HG02885 (cell line): ENCODE measurements at regions not wholly inside any gene's neighbourhood (a gene's known extent, or its start where the extent isn't known, plus 50 kb on each side); places are given as distances from the start of the nearest gene placed in this dataset.

Source experiments
- ATAC-seq: cut with Tn5 transposase; IDR thresholded peaks from one replicate; pipeline ENCODE4 v1.9.1; 2021; ENCODE audit warnings: mild to moderate bottlenecking; ENCODE audit not compliant: unreplicated experiment, poor library complexity

GRCh38 chr3:164608554-164609276 is 469.6 kb downstream of the SI start:
- no peak for ATAC-seq

GRCh38 chr3:164604687-164605086 is 473.6 kb downstream of the SI start:
- ATAC-seq = no peak

- no peak for ATAC-seq
These were observed 500.6 kb downstream of the SI start for GRCh38 chr3:164577667-164578210.

- ATAC-seq = no peak
These were observed 505.9 kb downstream of the SI start for GRCh38 chr3:164572436-164572835.

GRCh38 chr3:164550857-164551256 is 527.4 kb downstream of the SI start:
- ATAC-seq = no peak

GRCh38 chr3:164539215-164539614 is 539.1 kb downstream of the SI start:
- ATAC-seq = no peak

- no peak for ATAC-seq
These were observed 540.8 kb downstream of the SI start for GRCh38 chr3:164537485-164537884.

- ATAC-seq = no peak
These were observed 545.0 kb downstream of the SI start for GRCh38 chr3:164533275-164533674.

GRCh38 chr3:164526250-164526649 is 552.0 kb downstream of the SI start:
- ATAC-seq = no peak

GRCh38 chr3:164524201-164524600 is 554.1 kb downstream of the SI start:
- ATAC-seq = no peak

- ATAC-seq = no peak
These were observed 556.1 kb downstream of the SI start for GRCh38 chr3:164522073-164522763.

GRCh38 chr3:164521644-164522043 is 556.7 kb downstream of the SI start:
- no peak for ATAC-seq

GRCh38 chr3:164521139-164521538 is 557.2 kb downstream of the SI start:
- ATAC-seq = no peak

- ATAC-seq = no peak
These were observed 563.0 kb downstream of the SI start for GRCh38 chr3:164515256-164515655.

- ATAC-seq = no peak
These were observed 563.7 kb downstream of the SI start for GRCh38 chr3:164514576-164514975.

- no peak for ATAC-seq
These were observed 570.4 kb downstream of the SI start for GRCh38 chr3:164507886-164508285.

- no peak for ATAC-seq
These were observed 579.4 kb downstream of the SI start for GRCh38 chr3:164498917-164499316.

- no peak for ATAC-seq
These were observed 589.4 kb downstream of the SI start for GRCh38 chr3:164488893-164489292.

- no peak for ATAC-seq
These were observed 592.1 kb downstream of the SI start for GRCh38 chr3:164486150-164486549.

- no peak for ATAC-seq
These were observed 598.3 kb downstream of the SI start for GRCh38 chr3:164479978-164480377.

- ATAC-seq = no peak
These were observed 598.9 kb downstream of the SI start for GRCh38 chr3:164479406-164479805.

GRCh38 chr3:164478323-164478722 is 600.0 kb downstream of the SI start:
- no peak for ATAC-seq
